ENCODE measurements at regions not wholly inside any gene's neighbourhood (a gene's known extent, or its start where the extent isn't known, plus 50 kb on each side); places are given as distances from the start of the nearest gene placed in this dataset.
"Not testable (repeated sequence)": the region's sequence is repeated elsewhere in the genome, so short reads cannot be mapped to it uniquely, and the experiment has no call there.

- TF ChIP-seq POLR2AphosphoS5 (IDR thresholded peaks at IDR 0.05; ENCODE audit: borderline replicate concordance, low read depth, low read length); EZH2 (IDR thresholded peaks at IDR 0.05): not testable (repeated sequence)
These were observed 1558.4 kb upstream of the PRR20A start for GRCh38 chr13:55582294-55582693.
